HG03342 (cell line): ENCODE measurements at regions not wholly inside any gene's neighbourhood (a gene's known extent, or its start where the extent isn't known, plus 50 kb on each side); places are given as distances from the start of the nearest gene placed in this dataset.
A peak's percentile ranks its signal among the peaks of the same experiment; 100 is the strongest.

Experiments
- ATAC-seq: cut with Tn5 transposase; IDR thresholded peaks from one replicate; pipeline ENCODE4 v1.9.1; 2021; ENCODE audit warnings: mild to moderate bottlenecking, moderate library complexity; ENCODE audit not compliant: unreplicated experiment

GRCh38 chr2:144597388-144597787 lies 77.5 kb upstream of the ZEB2 start:
- no peak for ATAC-seq

- ATAC-seq = peak; percentile 89
Observed at GRCh38 chr2:144596073-144596871, 76.4 kb upstream of the ZEB2 start.

GRCh38 chr2:144595686-144596072 lies 75.8 kb upstream of the ZEB2 start:
- peak; percentile 46 for ATAC-seq

- ATAC-seq = no peak
Observed at GRCh38 chr2:144595279-144595678, 75.4 kb upstream of the ZEB2 start.

- no peak for ATAC-seq
Observed at GRCh38 chr2:144593803-144594202, 73.9 kb upstream of the ZEB2 start.

- no peak for ATAC-seq
Observed at GRCh38 chr2:144592500-144593256, 72.8 kb upstream of the ZEB2 start.

GRCh38 chr2:144587306-144587705 lies 67.4 kb upstream of the ZEB2 start:
- no peak for ATAC-seq

GRCh38 chr2:144586476-144586875 lies 66.6 kb upstream of the ZEB2 start:
- ATAC-seq = no peak

- no peak for ATAC-seq
Observed at GRCh38 chr2:144583741-144584453, 64.0 kb upstream of the ZEB2 start.

GRCh38 chr2:144583381-144583729 lies 63.4 kb upstream of the ZEB2 start:
- ATAC-seq = no peak

- ATAC-seq = no peak
Observed at GRCh38 chr2:144582651-144583380, 62.9 kb upstream of the ZEB2 start.

GRCh38 chr2:144580521-144581161 lies 60.7 kb upstream of the ZEB2 start:
- ATAC-seq = no peak

- ATAC-seq = no peak
Observed at GRCh38 chr2:144579556-144579955, 59.6 kb upstream of the ZEB2 start.

- ATAC-seq = no peak
Observed at GRCh38 chr2:144578099-144578498, 58.2 kb upstream of the ZEB2 start.

- ATAC-seq = peak; percentile 53
Observed at GRCh38 chr2:144572977-144573376, 53.1 kb upstream of the ZEB2 start.

- ATAC-seq = no peak
Observed at GRCh38 chr2:144571770-144572169, 51.9 kb upstream of the ZEB2 start.

- ATAC-seq = no peak
Observed at GRCh38 chr2:144570566-144570965, 50.6 kb upstream of the ZEB2 start.
